HUES48 (cell line): ENCODE measurements at regions not wholly inside any gene's neighbourhood (a gene's known extent, or its start where the extent isn't known, plus 50 kb on each side); places are given as distances from the start of the nearest gene placed in this dataset.
"Not testable (repeated sequence)": the region's sequence is repeated elsewhere in the genome, so short reads cannot be mapped to it uniquely, and the experiment has no call there.

Experiments used
- H3K27ac ChIP-seq: one replicate; pipeline ENCODE4 v1.7.0; 2013; ENCODE audit warnings: low read depth, low read length, inconsistent platforms
- H3K27me3 ChIP-seq: 2 replicates; pipeline ENCODE4 v1.6.1; 2013; ENCODE audit warnings: mild to moderate bottlenecking, low read length; ENCODE audit not compliant: control insufficient read depth, insufficient read depth
- H3K36me3 ChIP-seq: 2 replicates; pipeline ENCODE4 v1.6.1; 2013; ENCODE audit warnings: low read length; ENCODE audit not compliant: control insufficient read depth, insufficient read depth
- H3K4me1 ChIP-seq: 2 replicates; pipeline ENCODE4 v1.6.1; 2013; ENCODE audit warnings: mild to moderate bottlenecking, low read length; ENCODE audit not compliant: control insufficient read depth, insufficient read depth
- H3K4me3 ChIP-seq: 2 replicates; pipeline ENCODE4 v1.5.1; 2013; ENCODE audit warnings: mild to moderate bottlenecking, low read depth, low read length
- H3K9ac ChIP-seq: 2 replicates; pipeline ENCODE4 v1.6.1; 2013; ENCODE audit warnings: mild to moderate bottlenecking, low read depth, low read length, moderate library complexity
- H3K9me3 ChIP-seq: 2 replicates; pipeline ENCODE4 v1.6.1; 2013; ENCODE audit warnings: low read length; ENCODE audit not compliant: control insufficient read depth, insufficient read depth

DNA sequence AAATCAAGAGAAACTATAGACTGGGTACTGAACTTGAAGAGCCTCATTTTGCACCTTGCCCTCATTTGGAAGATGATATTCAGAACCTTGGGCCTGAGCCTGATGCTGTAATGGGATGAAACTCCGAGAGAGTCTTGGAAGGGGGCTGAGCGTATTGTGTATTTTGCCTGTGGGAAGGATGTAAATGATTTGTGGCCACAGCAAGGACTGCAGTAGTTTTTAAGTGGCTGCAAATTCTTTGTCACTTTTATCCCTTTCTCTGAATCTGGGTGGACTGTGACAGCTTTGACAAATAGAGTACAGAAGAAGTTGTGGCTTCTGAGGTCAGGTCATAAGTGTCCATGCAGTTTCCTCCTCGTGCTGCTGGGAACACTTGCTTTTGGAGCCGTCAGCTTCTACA is 221.2 kb downstream of the ADRA2A start:
- H3K27ac ChIP-seq = no peak overlapping the region
- H3K36me3 ChIP-seq = no peaks in the 10 kb centered on the region
- H3K9ac ChIP-seq = no peak overlapping the region
- H3K4me3 ChIP-seq = no peak overlapping the region
- H3K4me1 ChIP-seq = 0 out of 2 replicates have a peak, but pooled peaks cover 6% of the 10 kb centered on the region
- no peaks in the 10 kb centered on the region for H3K27me3 ChIP-seq
- H3K9me3 ChIP-seq = no peaks in the 10 kb centered on the region

DNA sequence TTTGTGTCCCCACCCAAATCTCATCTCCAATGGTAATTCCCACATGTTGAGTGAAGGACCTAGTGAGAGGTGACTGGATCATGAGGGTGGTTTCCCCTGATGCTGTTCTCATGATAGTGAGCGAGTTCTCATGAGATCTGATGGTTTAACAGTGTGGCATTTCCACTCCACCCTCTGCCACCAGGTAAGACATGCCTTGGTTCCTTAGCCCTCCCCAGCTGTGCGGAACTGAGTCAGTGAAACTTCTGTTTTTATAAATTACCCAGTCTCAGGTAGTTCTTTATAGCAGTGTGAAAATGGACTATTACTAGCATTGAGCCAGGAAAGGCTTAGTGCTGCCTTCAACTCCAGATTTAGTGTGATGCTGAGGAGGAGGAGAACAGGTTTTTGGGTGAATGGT is 222.2 kb downstream of the ADRA2A start:
- H3K4me3 ChIP-seq = no peak overlapping the region
- H3K27ac ChIP-seq = no peak overlapping the region
- H3K9ac ChIP-seq = no peak overlapping the region
- H3K4me1 ChIP-seq = 0 out of 2 replicates have a peak, but pooled peaks cover 6% of the 10 kb centered on the region
- H3K27me3 ChIP-seq = no peaks in the 10 kb centered on the region
- H3K36me3 ChIP-seq = no peaks in the 10 kb centered on the region
- no peaks in the 10 kb centered on the region for H3K9me3 ChIP-seq

DNA sequence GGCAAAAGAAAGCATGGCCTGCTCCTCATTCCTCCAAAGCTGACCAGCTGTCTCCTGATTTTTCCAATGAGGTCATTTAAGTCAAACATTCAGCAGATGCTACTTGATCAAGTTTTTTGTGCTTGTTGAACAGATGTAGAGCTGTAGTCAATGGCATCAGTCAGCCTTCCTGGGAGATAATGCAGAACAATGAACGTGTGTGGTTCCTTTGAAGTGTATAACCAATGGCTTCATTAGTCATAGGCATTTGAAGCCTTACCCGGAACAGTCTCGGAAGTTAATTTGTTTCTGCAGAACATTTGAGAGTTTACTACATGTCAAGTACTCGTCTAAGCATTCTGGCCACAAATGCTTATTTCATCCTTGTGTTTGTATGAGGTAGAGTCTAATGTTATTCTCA is 227.1 kb downstream of the ADRA2A start:
- Histone ChIP-seq H3K27ac (no peak overlapping the region), H3K4me3 (no peak overlapping the region), H3K9me3 (no peaks in the 10 kb centered on the region), H3K27me3 (no peaks in the 10 kb centered on the region), H3K9ac (no peak overlapping the region), H3K36me3 (no peaks in the 10 kb centered on the region), H3K4me1 (no peaks in the 10 kb centered on the region)

DNA sequence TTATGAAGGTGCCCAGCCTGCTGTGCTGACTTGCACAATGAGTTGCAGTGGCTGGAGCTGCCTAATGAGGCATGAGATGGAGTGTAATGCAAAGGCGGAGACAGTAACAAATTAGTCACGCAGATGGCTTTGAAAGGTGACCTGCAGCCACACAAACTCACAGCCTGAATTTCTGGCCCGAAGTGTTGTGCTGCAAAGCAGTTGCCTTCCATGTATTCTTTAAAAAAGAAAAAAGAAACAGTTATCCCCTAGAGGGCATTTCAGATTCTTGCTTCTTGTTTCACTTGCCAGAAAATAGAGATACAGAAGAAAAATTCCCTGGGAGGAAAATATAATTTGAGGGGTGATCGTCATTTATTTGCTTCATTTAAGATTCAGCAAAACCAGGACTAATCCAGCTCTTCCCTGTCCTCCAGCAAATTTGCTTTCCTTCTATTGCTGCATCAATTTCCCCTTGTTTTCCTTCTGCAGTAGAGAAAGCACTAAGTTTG is 239.9 kb downstream of the ADRA2A start:
- H3K4me1 ChIP-seq = no peaks in the 10 kb centered on the region
- H3K36me3 ChIP-seq = no peaks in the 10 kb centered on the region
- H3K27me3 ChIP-seq = no peaks in the 10 kb centered on the region
- H3K9me3 ChIP-seq = peaks cover 4% of the 10 kb centered on the region; the same call in 1 of the 2 replicates
- no peak overlapping the region for H3K9ac ChIP-seq
- H3K27ac ChIP-seq = no peak overlapping the region
- no peak overlapping the region for H3K4me3 ChIP-seq

DNA sequence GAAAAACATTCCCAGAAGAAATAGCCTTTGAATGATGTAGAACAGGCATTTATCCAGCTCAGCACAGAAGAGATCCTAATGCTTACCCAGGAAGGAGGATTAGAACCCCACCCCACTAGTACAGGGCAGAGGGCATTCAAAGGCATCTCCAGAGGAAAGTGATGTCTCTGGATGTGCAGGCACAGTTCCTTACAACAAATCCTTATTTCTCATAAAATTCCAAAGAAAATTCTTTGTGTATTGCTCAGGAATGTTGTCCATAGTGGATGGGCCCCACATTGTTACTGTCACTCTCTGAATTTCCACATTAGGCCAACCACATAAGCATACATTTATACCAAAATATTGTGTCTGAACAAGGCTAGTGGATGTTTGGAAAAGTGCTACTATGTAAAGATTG is 243.0 kb downstream of the ADRA2A start:
- Histone ChIP-seq H3K36me3 (no peaks in the 10 kb centered on the region), H3K9ac (no peak overlapping the region), H3K9me3 (no peaks in the 10 kb centered on the region), H3K4me3 (no peak overlapping the region), H3K4me1 (no peaks in the 10 kb centered on the region), H3K27me3 (no peaks in the 10 kb centered on the region), H3K27ac (no peak overlapping the region)

DNA sequence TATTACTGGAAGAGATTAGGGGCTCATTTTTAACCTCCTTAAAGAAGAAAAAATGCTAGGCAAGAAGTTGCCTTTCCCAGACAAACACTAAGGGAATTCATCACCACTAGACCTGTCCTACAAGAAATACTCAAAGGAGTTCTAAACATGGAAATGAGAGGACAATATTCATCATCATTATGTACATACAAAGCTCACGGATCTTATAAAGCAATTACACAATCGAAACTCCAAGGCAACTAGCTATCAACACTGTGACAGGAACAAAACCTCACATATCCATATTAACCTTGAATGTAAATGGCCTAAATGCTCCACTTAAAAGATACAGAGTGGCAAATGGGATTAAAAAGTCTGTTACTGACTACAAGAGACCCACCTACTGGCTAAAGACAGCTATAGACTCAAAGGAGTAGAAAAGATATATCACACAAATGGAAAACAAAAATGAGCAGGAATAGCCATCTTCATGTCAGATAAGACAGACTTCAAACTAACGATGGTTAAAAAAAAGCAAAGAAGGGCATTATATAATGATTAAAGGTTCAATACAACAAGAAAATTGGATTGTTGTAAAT is 246.6 kb downstream of the ADRA2A start:
- H3K9ac ChIP-seq = no peak overlapping the region
- no peak overlapping the region for H3K4me3 ChIP-seq
- H3K27ac ChIP-seq = no peak overlapping the region
- no peaks in the 10 kb centered on the region for H3K27me3 ChIP-seq
- no peaks in the 10 kb centered on the region for H3K4me1 ChIP-seq
- no peaks in the 10 kb centered on the region for H3K9me3 ChIP-seq
- no peaks in the 10 kb centered on the region for H3K36me3 ChIP-seq

DNA sequence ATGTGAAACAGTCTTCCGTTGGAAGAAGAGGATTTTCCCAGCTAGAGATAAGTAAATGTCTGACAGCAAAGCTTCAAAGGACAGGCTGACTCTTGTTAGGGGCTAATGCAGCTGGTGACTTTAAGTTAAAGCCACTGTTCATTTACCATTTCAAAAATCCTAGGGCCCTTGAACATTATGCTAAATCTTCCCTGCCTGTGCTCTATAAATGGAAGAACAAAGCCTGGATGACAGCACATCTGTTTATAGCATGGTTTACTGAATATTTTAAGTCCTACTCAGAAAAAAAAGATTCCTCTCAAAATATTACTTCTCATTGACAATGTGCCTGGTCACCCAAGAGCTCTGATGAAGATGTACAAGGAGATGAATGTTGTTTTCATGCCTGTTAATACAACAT is 255.3 kb downstream of the ADRA2A start:
- not testable (repeated sequence) for H3K4me3 ChIP-seq, H3K27me3 ChIP-seq, H3K4me1 ChIP-seq, H3K27ac ChIP-seq, H3K36me3 ChIP-seq, H3K9ac ChIP-seq
- peaks cover 13% of the 10 kb centered on the region for H3K9me3 ChIP-seq

DNA sequence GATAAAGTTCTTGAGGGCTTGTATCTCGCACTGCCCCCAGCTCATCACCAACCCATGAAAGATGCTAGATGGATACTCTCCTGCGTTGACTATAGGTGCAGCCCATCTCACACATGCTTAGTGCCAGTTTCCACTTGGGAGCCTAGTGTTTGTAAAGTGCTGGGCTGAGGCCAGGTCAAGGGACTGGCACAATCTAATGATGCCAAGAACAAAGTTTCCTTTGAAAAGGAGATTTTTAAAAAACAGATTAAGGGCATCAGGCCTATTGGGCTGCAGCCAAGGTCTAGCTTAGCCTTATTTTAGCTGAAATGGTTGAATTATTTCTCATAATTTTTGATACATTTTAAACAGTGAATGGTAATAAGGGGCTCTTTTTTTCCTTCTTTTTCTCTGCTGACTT is 259.0 kb downstream of the ADRA2A start:
- Histone ChIP-seq H3K27me3 (no peaks in the 10 kb centered on the region), H3K4me3 (no peak overlapping the region), H3K36me3 (no peaks in the 10 kb centered on the region), H3K9ac (no peak overlapping the region), H3K4me1 (no peaks in the 10 kb centered on the region), H3K27ac (no peak overlapping the region), H3K9me3 (peaks cover 28% of the 10 kb centered on the region)

DNA sequence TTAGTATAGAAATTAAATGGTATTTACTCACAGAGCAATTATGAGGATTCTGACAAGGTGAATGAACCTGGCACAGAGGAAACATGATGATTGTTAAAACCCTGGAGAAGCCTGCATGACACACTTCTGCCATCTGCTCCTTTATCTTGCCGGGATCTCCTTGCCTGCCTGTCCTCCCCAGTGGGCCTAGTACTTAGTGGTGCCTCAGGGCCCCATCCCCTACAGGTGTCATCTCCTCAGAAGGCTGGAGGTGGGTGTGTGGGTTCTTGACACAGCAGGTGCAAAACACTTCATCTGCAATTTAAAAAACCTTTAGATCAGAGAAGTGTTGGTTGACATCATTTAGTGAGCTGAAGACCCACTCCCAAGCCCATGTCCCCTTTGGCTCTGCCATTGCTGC is 261.2 kb downstream of the ADRA2A start:
- Histone ChIP-seq H3K4me1 (no peaks in the 10 kb centered on the region), H3K36me3 (no peaks in the 10 kb centered on the region), H3K4me3 (no peak overlapping the region), H3K9me3 (peaks cover 42% of the 10 kb centered on the region), H3K27ac (no peak overlapping the region), H3K9ac (no peak overlapping the region), H3K27me3 (no peaks in the 10 kb centered on the region)

DNA sequence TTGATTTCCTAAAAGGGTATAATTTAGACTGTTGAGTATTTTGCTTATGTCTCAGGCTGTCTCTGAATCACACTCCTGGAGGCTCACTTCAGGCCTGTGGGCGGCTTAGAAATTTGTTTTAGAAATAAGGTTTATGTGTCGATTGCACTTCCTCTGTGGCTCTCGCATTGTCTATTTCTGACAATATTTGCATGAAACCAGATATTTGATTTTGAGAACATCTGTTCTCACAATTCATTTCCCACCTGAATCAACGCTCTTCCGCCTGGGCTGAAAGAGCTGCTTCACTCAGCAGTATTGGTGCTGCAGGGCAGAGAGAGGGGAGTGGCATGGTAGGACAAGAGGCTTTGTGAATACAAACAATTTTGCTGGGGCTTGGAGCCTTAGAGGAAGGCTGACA is 262.0 kb downstream of the ADRA2A start:
- H3K27ac ChIP-seq = no peak overlapping the region
- H3K27me3 ChIP-seq = no peaks in the 10 kb centered on the region
- no peaks in the 10 kb centered on the region for H3K36me3 ChIP-seq
- H3K4me1 ChIP-seq = no peaks in the 10 kb centered on the region
- no peak overlapping the region for H3K9ac ChIP-seq
- H3K4me3 ChIP-seq = no peak overlapping the region
- H3K9me3 ChIP-seq = peaks cover 34% of the 10 kb centered on the region

DNA sequence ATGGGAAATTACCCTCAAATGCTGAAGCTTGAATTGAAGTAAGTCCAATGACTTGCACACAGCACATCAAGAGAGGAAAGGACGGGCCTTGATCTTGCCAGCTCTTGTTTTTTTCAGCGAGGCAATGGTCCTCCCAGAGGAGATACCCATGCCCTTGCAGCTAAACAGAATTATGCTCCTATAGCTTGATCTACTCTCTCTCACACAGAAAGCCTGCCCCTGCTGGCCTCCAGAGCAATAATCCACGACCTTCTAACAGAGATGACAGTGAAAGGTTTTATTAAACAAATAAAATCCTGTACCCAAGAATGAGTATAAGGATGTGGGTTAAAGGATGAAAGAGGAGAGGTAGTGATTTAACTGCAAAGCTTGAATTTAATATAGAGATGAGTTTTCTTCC is 268.0 kb downstream of the ADRA2A start:
- no peak overlapping the region for H3K27ac ChIP-seq
- H3K9ac ChIP-seq = no peak overlapping the region
- H3K36me3 ChIP-seq = no peaks in the 10 kb centered on the region
- no peaks in the 10 kb centered on the region for H3K4me1 ChIP-seq
- H3K27me3 ChIP-seq = no peaks in the 10 kb centered on the region
- peaks cover 28% of the 10 kb centered on the region for H3K9me3 ChIP-seq
- no peak overlapping the region for H3K4me3 ChIP-seq
